Activated naive CD4-positive, alpha-beta T cell treated with anti-CD3 and anti-CD28 coated beads, Interleukin-2, amount 50 U/mL, for 16 hours (primary cell): ENCODE measurements at regions not wholly inside any gene's neighbourhood (a gene's known extent, or its start where the extent isn't known, plus 50 kb on each side); places are given as distances from the start of the nearest gene placed in this dataset.
"Not testable (repeated sequence)": the region's sequence is repeated elsewhere in the genome, so short reads cannot be mapped to it uniquely, and the experiment has no call there.

ENCODE experiments used
- DNase-seq: peaks from one replicate; pipeline ENCODE4 v3.0.0-alpha.2; 2020

DNA sequence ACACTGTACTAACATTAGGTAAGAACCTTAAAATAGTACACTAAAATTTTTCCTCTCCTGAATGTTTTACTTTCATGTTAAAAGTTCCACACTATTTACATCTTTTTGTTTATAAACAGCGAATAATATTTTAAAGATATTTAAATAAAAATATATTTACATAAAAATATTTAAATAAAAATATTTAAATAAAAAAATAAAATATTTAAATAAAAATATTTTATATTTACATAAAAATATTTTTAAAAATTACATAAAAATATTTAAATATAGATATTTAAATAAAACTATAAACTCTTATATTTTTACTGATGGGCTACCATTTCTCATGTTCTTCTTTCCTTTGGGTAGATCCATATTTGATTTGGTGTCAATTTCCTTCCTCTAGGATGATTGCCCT is 619.0 kb downstream of the ANKRD7 start:
- DNase-seq = no peak

DNA sequence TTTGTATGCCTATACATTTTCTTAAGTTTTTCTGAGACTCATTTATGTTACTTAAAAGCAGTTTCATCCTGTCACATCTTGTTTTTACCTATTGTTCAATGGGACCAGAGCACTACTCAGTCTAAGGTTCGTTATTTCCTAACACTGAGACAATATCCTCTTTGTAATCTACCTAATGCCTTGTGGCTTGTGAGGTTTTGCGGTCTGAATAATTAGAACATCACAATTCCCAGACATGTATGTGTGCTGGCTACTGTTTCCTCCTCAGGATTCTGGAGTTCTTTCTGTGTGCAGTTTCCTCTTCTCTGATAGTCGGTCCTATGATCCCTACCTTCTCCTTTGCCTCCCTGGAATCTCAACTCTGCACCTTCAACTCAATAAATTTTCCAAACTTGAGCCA is 620.2 kb downstream of the ANKRD7 start:
- DNase-seq = no peak

DNA sequence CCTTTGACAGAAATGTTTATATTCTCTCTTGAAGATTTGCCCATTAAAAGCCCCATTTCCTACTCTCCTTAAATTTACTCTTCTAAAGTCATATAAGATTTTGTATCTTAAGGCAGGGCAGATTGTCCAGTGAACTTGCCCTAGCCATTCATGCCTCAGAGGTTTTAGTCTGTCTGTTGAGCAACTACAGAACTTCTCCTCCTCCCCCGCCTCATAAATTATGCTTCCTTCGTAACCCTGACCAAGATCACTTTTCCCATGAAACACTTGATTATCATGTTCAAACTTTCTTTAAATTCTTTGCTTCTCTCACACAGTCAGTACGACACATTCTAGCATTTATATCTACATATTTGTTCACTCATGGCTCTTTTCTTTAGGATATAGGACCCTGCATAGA is 621.3 kb downstream of the ANKRD7 start:
- no peak for DNase-seq

DNA sequence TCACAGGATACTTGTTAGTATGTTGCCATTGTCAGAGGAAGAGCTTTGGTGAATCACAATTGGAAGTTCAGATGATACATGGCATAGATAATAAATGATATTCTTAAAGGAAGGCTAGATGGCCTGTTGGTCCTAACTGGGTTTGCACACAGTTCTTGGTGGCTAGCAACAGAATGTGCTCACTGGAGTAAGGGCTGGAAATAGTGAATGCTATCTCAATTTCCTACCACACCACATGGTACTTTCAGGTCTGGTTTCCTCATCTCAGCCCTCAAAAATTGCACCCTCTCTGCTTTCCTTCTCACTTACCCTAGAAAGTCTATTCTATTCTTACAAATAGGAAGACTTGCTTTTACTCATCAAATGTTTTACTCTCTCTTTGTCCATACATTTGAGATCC is 622.5 kb downstream of the ANKRD7 start:
- DNase-seq = no peak

DNA sequence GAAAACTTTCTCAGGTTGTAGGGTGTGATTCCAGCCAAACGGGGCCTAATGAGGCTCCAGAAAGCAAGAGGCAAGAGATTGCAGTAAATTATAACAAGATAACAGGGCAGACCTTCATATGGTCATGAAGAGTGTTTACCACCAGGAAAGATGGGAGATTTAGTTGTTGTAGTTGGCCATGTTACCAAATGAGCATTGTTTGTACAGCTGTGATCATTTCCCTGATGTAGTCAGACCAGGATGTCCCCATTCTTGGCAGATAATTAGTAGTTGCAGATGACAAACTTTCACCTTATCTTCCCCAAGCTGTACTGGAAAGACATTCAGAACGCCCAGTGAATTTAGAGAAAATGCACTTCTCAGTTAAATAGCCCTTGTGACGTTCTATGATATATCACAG is 630.8 kb downstream of the ANKRD7 start:
- DNase-seq = no peak

DNA sequence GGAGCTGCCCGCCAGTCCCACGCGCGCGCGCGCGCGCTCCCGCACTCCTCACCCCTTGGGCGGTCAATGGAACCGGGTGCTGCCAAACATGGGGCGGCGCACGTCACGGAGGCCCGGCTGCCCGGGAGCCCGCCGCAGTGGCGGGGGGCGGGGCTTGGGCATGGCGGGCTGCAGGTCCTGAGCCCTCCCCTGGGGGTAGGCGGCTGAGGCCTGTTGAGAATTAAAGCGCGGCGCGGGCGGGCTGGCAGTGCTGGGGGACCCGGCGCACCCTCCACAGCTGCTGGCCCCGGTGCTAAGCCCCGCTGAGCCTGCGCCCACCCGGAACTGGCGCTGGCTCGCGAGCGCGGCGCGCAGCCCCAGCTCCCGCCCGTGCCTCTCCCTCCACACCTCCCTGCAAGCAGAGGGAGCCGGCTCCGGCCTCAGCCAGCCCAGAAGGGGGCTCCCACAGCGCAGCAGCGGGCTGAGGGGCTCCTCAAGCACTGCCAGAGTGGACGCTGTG is 634.2 kb downstream of the ANKRD7 start:
- peak; percentile 8 for DNase-seq

DNA sequence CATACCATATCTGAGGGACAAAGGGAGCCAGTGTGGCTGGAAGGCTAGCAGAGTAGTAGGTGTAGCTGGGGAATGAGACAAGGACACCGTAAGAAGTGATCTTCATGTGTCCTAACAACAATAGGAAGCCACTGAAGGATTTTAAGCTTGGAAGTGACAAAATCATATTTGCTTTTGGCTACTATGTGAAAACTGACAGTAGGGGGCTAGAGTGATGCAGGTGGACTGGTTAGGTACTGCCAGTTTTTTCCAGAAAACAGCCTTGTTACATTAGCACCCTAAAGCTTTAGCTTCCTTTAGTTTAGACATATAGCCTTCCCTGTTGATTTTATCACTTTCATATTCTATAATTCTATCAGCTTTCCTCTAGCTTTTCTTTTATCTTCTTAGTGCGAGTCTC is 637.1 kb downstream of the ANKRD7 start:
- DNase-seq = no peak

DNA sequence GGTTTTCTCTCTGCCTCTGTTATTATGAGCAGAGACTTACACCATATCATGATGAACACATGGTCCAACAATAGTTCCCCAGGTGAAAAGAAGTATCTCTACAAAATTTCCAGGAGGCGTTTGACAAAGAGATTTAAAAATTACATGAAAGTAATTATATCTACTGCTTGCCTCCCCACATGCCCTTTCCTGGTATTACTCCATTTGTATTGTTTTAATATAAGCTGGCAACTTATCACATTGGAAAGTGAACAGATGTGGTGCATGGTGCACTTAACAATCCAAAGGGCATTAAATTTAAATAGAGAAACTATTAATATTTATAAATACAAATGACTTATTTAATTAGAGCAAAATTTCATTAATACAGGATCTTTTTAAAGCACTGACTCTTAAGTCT is 638.2 kb downstream of the ANKRD7 start:
- DNase-seq = no peak

DNA sequence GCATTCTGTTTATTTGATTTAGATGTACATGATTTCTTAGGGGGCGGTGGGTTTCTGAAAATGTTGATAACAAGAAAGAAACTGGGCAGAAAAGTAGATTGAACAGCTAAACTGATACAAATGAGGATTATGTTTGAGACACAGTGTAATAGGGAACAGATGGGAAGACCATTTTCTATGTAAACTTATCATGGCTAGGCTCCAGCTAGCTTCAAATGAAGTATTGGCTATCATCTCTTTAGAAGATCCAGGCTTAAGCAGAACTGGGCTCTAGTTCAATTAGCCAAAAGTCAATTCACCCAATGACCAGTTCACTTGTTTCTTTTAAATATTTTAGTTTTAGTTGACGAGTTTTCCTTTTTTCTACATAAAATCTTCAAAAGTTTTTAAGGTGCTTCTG is 639.5 kb downstream of the ANKRD7 start:
- no peak for DNase-seq

DNA sequence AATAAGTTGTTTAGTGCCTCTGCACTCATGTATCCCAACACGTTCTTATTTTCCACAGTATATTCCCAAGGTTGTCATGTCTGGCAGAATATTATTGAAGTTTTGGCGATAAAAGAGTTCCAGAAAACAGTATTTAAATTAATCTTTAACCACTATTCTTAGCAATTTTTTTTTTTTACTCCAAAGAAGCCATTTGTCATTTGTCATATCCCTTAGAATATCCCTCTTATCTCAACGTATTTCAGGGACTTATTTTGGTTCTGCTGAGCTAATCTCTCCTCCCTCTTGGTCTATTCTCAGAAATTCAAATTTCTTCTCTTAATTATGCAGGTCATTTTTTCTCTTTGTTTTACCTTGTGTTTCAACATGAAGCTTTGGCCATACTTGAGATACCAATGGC is 643.4 kb downstream of the ANKRD7 start:
- no peak for DNase-seq

DNA sequence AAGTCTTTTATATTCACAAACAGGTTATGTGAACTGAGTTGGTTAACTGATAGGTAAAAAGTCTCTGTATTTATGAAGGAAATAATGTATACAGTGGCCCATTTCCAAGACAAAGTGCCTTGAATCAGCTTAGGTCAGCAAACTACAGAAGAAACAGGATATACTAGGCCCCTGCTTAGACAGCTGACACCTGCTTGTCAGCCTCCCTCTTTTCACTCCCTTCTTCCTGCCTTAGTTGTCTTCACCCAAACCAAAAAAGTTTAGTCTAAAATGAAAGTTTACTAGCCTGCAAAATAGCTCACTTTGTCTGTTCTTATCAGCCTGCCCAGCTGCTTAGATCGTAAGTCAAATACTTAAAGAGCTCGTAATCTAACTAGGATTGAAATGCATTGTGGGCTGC is 644.6 kb downstream of the ANKRD7 start:
- DNase-seq = not testable (repeated sequence)

DNA sequence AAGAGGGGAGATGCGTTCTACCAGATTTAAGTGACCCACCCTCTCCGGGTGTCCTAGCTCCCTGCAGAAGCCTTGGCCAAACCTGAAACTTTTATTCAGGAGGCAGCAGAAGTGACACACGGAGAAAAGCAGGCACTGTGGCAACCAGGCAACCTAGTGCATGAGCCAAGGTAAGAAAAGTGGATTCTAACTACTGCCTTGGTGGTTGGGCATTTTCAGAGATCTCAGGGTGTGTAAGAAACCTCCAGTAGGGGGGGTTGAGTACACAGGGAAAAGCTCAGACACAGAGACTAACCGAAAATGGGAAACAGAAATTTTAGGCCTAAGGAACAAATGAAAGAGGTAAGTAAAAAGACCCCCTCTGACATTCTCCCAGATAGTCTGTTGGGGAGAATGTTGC is 645.7 kb downstream of the ANKRD7 start:
- DNase-seq = no peak

DNA sequence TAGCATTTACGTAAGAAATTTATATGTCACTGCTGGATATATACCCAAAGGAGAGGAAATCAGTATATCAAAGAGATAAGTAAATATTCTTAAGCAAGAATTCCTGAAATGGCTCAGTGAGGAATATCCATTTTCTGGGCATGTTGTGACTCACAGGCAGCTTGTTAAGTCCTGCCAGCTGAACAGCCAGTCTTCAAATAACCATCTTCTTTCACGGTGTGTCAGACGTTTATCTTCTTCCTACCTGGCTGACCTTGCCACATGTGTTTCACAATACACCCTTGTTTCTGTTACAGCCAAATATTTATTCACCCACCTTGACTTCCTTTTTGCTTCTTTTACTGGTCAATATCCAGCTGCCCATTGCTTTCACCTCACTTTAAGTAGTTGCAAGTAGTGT is 648.1 kb downstream of the ANKRD7 start:
- no peak for DNase-seq

DNA sequence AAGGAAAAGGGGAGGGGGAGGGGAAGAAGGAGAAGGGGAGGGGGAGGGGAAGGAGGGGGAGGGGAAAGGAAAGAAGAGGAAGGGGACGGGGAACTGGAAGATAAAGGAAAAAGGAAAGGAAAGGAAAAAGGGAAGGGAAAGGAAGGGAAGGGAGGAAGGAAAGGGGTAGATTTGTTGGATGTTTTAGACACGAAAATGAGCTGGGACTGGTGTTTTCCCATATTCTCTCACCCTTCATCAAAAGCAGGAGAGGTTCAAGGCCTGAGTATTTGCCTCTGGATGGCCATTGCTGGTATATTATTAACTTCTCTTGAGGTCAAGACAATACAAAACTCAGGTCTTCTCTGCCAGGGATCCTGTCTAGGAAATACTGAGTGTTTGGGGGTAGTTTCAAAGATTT is 652.7 kb downstream of the ANKRD7 start:
- no peak for DNase-seq

DNA sequence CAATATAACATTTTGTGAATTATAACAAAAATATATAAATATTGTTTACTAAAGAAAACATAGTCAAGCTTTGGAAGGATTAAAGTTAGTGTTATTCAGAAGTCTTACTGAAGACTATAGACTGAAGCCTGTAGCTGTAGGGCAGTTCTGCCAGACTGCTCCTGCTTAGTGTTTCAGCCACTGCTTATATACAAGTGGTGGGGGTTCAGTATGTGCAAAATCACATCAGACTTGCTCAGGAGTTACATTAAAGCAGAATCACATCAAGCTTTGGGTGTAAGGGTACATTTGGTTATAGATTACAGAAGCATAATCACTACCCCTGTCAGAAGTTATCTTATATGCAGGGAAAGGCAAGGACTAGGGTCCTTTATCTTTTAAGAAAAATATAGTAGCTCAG is 653.8 kb downstream of the ANKRD7 start:
- no peak for DNase-seq

DNA sequence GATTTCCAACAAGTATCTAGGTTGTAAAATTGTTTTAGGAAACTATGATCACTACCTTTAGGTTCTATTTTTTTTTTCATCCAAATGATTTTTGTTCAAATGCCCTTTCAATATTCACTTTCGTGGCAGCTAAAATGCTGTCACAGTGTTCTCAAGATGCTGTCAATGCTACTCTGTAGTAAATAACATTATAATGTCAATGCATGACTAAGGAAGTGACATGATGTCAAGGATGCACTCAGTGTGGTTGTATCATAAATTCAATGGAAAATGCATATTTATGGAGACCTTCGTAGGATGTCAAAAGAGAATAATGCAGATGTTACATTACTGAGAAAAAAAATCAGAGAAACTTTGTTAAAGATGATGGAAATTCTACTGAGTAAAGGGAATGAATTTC is 673.8 kb downstream of the ANKRD7 start:
- DNase-seq = no peak

DNA sequence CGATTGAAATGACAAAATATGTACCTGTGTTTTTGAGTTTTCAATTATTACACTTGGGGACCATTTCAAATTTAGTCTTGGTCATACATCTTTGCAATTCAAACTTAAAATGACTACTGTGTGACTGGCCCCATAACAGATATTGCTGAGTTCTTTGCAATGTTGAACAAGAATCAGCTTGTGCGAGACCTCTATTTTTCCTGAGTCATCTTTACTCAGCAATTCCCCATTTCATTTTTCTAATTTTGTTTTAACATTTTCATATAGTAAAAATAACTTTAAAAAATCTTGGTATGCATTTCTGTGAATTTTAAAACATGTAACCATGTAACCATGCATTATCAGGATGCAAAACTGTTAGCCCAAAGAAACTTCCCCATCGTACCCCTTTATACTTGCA is 678.1 kb downstream of the ANKRD7 start:
- no peak for DNase-seq

DNA sequence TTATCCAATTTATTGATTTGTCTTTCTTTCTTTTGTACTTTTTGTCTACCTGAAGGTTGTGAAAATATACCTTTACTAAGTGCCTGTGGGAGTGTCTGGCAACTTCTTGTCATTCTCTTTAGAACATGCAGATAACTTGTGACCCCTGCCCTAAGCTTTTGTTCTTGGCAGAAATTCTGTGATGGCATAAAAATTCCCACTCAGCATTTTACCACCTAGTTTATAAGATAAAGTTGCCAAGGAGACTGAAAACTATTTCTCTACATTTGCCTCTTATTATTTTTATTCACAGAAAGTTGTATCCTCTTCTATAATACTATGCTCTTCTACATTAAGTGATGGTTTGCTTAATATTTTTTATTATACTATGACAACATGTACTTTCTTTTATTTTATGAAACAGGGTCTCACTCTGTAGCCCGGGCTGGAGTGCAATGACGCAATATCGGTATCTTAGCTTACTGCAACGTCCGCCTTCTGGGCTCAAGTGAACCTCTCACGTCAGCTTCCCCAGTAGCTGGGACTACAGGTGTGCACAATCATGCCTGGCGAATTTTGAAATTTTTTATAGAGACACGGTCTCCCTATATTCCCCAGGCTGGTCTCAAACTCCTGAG is 683.5 kb downstream of the ANKRD7 start:
- DNase-seq = no peak

DNA sequence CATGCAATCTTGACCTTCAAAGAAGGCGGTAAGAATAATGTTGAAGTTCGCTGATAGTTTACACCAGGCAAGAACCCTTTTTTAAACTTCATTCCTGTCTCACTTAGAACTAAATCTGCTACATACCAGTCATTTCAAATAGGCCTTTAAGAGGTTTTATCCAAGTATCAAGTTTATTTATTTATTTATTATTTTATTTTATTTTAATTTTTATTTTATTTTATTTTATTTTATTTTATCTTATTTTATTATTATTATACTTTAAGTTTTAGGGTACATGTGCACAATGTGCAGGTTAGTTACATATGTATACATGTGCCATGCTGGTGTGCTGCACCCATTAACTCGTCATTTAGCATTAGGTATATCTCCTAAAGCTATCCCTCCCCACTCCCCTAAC is 691.6 kb downstream of the ANKRD7 start:
- DNase-seq = not testable (repeated sequence)

DNA sequence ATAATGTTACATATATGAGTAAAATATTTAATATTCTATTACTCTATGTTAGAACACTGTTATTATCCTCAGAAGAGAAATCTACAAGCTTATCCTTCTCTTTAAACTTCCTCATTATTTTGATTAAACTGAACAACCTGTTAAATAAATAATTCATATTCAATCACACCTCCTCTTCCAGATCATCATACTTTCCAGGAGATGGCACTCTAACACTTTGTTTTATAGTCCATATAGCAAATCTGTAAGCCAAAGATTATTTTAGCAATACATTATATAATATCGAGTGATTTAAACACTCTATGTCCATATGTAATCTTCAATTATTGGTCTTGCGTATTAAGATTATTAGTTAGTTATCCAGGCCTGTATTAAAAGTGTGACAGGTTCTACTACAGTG is 694.1 kb downstream of the ANKRD7 start:
- DNase-seq = no peak

DNA sequence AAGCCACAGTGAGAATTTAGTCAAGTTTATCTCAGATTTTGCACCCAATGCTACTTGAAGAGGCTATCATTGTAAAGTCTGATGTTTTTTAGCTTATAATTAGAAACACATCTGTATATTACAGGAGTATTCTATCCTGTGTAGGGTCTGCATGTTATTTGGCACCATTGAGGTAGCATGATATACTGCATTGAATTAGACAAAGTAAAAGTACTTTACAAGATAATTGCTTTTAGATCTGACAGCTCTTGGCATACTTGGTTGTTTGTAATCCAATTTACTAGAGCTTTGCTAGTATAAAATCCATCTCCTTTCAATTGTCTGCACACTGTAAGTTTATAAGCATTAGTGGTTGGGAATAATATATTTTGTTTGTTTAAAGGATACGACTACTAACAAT is 714.3 kb downstream of the ANKRD7 start:
- no peak for DNase-seq

DNA sequence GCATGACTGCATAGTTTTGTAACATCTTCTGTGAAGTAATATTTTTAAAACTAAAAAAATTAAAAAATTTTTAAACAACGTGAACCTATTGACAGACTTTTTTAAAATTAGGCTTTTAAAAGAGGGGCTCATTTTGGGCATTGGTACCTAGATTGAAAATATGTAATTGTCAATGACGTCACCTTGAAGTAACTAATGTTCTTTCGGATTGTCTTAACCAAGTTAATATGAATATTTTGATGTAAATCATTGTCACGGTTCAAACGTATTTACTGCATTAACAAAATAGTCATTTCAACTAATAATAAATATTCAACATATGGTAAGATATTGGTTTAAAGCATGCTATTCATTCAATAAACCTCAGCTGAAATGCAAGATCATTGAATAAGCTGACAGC is 719.8 kb downstream of the ANKRD7 start:
- DNase-seq = no peak

DNA sequence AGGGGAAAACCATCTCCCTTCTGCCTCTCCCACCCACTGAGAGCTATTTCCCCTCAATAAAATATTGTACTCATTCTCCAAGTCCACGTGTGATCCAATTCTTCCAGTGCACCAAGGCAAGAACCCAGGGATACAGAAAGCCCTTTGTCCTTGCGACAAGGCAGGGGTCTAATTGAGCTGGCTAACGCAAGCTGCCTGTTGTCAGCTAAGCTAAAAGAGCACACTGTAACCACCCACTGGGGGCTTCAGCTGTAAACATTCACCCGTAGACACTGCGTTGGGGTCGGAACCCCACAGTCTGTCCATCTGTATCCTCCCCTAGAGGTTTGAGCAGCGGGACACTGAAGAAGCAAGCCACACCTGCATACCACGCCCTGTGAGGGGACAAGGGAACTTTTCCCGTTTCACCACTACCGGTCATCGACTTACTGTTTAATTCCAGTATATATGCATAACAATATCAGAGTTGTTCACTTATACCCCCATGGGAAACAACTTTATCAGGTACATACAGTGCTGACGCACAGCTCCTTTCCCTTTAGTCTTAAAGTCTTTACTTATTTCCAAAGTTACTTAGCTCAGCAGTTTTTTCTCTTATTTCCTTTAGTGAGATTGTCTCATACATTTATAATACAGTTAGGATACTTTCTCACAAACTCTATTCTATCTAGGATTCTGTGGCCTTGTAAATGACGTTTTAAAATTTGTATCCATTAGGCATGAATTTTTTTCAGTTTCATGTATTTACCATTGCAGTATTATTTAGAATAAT is 721.6 kb downstream of the ANKRD7 start:
- DNase-seq = no peak

DNA sequence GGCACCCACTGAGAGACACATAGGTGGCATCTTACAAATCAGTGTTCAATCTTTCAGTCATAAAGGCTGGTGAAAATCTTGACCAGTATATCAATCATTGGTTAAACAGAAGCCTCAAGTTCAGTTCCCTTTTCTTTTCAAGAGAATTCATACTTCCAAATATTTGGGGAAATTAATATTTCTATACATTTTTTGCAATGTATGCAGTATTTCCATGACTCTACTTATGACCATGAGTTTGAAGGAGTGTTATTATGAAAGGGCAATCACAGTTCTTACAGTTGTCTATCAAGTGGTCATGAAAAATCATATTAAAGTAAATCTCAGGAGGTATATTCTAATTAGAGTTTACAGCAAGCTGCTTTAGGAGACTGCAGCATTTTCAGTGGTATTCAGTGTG is 724.0 kb downstream of the ANKRD7 start:
- DNase-seq = no peak

DNA sequence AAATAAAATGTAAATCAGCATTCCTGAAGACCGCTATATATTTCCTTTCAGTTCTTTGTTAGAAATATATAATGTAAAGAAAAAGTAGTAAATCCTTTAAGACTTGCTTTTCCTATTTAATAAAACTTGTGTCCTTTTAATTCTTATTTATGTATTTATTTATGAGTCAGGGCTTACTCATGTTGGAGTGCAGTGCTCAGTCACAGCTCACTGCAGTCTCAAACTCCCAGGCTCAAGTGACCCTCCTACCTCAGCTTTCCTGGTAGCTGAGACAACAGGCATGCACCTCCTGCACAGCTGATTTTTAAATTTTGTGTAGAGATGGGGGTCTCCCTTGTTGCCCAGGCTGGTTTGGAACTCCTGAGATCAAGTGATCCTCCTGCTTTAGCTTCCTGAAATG is 724.5 kb downstream of the ANKRD7 start:
- no peak for DNase-seq
